HG02943 (cell line): ENCODE measurements at regions not wholly inside any gene's neighbourhood (a gene's known extent, or its start where the extent isn't known, plus 50 kb on each side); places are given as distances from the start of the nearest gene placed in this dataset.
A peak's percentile ranks its signal among the peaks of the same experiment; 100 is the strongest.
"Not testable (repeated sequence)": the region's sequence is repeated elsewhere in the genome, so short reads cannot be mapped to it uniquely, and the experiment has no call there.

Experiments
- ATAC-seq: cut with Tn5 transposase; IDR thresholded peaks from one replicate; pipeline ENCODE4 v1.9.1; 2021; ENCODE audit warnings: mild to moderate bottlenecking, low read depth, moderate library complexity; ENCODE audit not compliant: unreplicated experiment

DNA sequence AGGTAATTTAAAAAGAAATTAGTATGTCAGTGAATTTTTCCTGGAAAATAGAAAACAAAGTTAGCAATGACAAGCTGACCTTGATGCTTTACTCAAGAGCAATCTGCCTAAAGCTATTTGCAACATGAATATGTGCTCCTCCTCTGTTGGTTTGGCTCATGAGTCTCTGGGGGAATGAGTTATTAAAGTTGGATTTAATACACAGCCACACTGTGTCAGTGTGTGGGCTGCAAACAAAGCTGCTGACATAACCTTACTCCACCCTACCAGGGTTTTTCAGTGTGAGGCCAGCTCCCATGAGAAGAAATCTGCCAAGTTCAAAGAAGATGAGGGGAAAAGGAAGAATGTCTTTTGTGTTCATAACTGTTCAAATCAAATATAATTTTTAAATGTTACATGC is 280.5 kb downstream of the TLL1 start:
- ATAC-seq = no peak

DNA sequence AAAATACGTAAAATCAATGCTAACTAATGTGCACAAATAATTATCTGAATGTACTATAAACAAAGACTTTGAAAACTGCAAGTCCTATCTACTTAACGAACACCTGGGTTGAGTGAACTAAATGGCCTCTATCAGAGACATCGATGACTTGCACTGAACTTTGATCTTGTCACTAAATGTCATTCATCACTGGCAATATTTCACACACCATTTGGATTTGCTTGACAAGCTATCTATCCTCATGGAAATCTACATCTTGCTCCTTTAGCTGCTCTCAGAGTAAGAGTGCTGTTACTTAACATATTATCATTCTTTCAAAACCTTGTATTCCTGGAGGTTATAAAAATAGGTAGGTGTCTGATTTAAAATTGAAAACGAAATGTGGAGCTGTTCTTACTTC is 289.3 kb downstream of the TLL1 start:
- no peak for ATAC-seq

DNA sequence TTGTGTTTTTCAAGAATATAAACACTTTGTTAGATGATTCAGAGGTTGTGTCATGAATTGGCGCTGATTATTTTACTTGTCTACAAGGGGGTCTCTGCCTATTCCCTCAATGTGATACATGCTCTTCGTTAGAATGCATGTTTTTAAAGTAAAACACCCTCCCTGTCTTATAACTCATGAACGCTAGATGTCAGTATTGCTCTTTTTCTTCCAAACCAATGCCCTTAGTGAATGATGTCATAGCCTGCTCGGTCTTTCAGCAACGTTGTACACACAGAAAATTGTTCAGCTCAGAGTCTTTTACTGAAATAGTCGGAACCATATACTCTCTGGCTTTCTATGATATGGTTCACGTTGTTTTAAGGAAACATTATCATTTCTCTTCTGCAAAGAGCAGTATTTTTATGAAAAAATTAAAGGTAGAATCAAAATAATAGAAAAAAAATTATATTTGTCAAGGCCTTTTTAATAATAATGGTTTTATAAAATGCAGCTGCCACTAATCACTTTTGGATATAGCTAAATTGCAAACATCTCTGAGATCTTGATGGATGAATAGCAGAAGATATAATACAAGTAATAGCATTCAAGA is 292.9 kb downstream of the TLL1 start:
- peak; percentile 95 for ATAC-seq

DNA sequence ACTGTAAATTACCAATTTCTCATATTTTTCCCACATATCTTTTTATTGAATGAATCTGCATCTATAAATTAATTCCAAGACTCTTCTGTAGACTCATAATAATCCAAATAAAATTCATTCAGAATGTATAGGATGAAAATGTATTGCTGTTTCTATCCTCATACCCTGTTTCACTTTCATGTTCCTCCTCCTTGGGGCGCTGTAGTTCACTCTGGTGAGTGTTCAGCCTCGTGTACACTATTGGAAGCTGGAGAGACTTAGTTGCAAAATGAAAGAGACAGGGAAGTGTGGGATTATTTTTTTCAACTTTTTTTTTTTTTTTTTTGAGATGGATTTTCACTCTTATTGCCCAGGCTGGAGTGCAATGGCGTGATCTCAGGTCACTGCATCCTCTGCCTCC is 296.1 kb downstream of the TLL1 start:
- ATAC-seq = no peak

DNA sequence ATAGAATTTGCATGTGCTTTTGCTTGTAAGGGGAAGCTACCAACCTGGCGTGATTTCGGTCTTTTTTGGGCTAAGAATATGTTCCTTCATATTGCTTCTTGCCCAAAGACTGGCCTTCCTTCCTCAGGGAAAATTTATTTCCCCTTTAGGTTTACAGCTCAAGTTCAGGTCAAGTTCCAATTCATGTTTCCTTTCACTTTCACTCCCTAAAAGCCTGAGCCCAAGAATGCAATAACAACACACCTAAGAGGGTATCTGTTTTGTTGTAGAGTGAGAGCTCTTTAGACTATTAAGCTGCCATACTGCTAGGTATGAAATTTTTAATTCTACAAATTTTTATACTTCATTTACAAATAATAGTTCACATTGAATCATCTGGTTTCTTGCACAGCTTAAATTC is 299.6 kb downstream of the TLL1 start:
- no peak for ATAC-seq

DNA sequence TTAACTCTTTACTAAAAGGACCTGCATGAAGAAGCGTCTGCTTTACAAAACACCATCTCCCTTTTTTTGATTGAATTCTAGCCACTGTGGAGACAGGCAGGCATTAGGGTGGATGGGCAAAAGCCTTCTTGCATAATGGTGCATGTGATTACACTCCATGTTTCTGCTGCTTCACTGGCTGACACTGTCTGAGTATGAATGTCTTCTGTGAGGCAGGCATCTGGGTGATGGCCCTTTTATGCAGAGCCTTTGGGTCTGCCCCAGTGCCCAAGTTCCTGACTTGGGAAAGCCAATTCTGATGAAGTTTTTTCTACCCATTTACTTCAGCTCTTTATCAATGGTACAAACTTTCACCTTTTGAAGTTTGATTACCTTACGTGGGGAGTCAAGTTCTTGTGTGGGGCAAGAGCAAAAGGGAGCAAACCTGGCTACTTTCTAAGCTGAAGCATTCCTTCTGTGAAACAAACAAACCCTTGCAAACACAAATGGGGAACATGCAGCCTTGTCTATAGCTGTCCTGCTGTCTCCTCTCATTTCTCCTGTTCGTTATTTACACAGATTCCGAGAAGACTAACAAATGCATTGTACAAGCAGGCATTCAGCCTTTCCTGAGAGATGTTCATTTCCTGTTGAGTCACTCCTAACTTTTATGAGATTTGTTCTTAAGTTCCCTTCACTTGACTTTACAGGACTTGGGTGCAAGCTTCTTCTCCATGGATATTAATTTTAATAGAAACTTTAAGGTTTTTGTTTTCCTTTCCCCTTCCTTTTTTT is 301.9 kb downstream of the TLL1 start:
- ATAC-seq = no peak

DNA sequence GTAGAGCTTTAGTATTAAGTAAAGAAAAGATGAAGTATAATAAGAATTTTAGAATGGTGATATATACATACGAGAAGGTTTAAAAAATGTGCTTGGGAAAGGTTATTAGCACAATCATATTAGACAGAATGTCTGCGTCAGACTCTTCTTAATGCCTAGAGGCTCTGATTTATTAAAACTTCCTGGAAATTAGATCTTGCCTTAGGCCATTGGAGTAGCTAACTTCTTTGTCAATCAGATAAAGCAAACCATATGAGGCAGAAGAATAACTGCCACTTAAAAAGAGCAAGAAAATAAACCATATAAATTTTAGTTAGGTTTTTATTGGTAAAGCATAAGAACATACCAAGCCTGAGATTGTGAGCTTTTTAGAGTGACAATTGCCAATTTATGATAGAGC is 309.1 kb downstream of the TLL1 start:
- ATAC-seq = no peak

DNA sequence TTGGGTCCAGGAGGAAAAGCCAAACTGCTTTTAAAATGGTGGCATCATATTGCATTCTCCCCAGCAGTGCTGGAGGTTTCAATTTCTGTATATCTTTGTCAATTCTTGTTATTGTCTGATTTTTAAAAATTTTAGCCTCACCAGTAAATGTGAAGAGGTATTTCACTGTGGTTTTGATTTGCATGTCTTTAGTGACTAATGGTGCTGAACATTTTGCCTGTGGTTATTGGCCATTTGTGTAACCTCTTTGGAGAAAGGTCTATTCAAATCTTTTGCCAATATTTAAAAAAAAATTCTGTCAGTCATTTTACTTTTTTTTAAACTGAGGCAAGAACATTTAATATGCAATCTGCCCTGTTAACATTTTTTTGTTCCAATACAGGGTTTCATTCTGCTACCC is 322.1 kb downstream of the TLL1 start:
- no peak for ATAC-seq

DNA sequence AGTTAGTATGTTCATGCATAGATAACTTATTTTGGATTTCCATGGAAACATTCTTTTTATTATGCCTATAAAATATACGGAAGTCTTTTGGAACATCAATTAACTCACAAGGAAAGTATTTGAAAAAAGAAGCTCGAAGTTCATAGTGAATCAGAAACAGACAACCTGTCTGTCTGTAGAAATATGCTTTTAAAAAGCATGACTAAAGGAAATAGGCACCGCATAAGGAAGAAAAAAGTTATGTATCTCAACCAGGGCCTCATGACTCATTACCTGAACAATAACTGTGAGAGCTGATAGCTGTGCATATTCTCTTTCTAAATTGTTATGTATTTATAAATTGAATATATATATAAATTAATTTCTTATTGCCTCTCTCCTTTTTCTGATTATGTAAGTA is 324.1 kb downstream of the TLL1 start:
- ATAC-seq = no peak

DNA sequence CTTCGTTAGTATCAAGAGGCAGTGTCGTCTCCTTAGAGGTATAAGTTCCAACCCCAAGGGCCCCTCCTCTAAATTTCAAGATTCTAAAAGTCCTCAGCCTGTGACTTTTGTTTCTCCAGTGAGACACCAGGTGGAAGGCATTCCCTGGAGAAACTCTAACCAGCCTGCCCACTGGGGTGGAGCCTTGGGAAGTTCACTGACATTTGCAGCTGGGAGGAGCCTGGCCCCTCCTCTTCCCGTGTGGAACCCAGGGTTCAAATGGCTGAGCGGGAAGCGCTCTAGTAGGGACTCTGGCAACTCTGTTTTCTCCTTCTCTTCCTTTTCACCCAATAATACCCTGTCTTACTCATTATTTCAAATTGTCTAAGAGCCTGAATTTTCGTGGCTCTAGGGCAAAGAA is 325.0 kb downstream of the TLL1 start:
- no peak for ATAC-seq

DNA sequence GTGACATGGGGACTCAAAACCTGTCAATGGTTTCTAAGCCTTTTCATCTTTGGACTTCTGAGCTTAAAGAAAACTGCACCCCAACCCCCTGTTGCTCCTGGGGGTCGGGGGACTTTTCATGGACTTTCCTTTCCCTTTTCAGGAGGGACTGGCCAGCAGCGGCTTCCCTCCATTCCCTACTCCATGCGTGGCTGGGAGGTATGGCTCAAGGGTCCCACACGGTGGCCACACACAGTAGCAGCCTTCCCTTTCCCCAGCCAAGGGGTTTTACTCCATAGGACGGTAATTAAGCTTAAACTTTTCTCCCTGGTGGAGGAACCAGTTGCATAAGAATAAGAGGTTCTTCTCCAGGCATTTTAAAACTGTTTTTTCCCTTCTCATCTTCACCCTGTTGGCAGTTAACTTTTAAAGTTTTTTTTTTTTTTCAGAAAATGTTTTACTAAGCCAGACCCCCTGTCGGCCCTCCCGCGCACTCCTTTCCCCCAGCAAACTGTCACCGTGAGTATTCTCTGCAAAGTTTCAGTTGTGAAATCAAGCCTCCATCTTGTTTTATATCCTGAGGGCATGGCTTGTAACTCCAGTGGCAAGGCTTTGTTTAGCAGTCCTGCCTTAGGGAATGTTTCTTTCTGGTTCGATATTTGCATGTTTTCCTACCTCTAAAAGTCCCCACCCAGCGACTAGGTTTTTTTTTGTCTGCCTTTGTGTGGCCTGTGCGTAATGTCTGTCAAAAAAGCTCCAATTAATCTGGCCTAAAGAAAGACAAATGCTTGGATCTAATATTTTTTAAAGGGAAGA is 325.7 kb downstream of the TLL1 start:
- no peak for ATAC-seq

DNA sequence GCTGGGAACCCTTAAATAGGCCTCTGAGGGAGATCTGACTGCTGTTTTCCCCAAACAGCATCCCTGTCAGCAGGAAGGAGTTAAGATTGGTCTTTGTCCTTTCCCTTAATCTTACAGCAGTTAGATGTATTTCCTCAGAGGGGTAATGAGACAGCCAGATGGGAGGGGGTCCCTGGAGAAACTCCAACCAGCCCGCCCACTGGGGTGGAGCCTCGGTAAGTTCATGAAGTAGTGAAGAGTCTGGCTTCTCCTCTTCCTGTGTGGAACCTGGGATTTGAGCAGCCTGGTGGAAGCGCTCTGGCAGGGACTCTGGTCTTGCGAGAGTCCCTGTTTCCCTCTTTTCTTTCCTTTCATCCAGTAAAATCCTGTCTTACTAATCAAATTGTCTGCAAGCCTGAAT is 330.0 kb downstream of the TLL1 start:
- ATAC-seq = no peak

DNA sequence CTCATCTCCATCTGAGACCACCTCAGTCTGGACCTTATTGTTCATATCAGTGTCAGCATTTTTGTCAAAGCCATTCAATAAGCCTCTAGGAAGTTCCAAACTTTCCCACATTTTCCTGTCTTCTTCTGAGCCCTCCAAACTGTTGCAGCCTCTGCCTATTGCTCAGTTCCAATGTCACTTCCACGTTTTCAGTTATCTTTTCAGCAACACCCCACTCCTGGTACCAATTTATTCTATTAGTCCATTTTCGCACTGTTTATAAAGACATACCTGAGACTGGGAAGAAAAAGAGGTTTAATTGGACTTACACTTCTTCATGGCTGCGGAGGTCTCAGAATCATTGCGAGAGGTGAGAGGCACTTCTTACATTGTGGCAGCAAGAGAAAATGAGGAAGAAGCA is 339.3 kb downstream of the TLL1 start:
- not testable (repeated sequence) for ATAC-seq

DNA sequence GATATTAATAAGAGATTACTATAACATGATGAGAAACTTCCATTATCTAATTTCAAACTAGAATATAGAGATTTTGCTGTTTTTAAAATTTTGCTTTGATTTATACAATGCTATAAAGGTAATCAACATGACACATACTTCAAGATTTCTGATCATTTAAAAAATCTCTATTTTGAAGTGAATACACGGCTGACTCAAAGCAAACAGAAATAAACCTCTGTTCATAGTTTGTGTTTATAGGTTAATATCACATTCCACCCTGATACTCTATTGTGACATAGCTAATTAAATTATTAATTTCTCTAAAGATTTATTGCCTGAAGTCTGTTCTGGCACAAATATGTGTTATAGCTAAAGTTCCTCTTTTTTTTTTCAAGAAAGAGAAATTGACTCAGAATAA is 349.2 kb downstream of the TLL1 start:
- ATAC-seq = no peak

DNA sequence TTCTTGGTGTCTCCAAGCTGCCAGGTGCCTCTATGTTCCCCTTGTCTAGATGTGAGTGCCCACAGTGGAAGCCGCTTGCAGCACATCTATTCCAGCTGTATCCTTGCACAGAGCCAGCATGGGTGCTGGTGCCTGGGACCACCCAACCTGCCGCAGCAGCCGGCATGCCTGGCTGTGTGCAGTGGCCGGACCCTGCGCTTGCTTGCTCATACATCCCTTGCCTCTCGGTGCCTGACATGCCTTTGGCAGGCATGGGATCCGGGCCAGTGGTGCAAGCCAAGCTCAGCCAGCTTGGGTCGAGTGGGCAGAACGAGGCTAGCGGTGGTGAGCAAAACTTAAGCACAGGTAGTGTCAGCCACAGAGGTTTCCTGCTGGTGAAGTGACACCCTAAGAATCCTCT is 355.1 kb downstream of the TLL1 start:
- no peak for ATAC-seq

DNA sequence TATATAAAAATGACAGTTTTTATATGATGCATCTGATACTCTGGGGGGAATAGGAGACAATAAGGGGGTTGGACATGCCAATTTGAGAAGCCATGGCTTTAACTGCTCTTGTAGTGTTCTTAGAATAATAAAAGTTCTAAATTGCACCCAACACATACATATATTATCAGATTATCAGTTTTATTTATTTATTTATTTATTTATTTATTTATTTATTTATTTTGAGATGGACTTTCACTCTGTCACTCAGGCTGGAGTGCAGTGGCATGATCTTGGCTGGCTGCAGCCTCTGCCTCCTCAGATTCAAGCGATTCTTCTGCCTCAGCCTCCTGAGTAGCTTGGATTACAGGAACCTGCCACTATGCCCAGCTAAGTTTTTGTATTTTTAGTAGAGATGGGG is 356.8 kb downstream of the TLL1 start:
- no peak for ATAC-seq

DNA sequence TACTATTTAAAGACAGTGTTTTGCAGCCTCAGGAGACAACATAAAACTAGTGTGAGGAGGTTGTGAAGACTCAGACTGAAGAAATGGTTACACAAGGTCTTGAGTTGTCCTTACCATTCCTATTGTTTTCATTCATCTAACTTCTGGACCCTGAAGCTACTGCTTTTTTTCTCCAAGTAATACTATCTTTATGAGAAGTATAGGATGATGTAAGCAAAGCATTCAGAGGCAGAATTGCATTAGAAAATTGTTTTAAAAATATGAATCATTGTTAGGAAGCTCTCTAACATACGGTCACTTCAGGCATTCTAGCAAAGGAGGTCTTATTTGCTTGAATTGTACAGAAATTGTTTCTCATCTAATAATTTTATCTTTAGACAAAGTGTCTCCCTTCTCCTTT is 357.8 kb downstream of the TLL1 start:
- ATAC-seq = no peak

DNA sequence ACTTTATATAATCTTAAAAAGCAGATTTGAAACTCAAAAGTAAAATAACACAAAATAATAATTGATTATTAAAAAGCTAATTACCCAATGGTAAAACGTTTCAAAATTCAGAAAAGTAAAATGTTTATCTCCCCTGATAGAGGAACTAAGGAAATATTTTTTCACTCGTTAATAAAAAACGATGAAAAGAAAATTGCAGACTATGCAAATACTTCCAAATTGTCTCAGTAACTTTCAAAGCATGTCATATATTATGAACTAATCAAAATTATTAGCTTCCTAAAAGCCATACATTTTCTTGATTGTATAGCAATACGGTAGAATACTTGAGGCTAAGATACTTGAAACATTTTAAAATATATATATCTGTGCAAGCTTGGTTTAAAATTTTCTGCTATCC is 366.3 kb downstream of the TLL1 start:
- ATAC-seq = no peak

DNA sequence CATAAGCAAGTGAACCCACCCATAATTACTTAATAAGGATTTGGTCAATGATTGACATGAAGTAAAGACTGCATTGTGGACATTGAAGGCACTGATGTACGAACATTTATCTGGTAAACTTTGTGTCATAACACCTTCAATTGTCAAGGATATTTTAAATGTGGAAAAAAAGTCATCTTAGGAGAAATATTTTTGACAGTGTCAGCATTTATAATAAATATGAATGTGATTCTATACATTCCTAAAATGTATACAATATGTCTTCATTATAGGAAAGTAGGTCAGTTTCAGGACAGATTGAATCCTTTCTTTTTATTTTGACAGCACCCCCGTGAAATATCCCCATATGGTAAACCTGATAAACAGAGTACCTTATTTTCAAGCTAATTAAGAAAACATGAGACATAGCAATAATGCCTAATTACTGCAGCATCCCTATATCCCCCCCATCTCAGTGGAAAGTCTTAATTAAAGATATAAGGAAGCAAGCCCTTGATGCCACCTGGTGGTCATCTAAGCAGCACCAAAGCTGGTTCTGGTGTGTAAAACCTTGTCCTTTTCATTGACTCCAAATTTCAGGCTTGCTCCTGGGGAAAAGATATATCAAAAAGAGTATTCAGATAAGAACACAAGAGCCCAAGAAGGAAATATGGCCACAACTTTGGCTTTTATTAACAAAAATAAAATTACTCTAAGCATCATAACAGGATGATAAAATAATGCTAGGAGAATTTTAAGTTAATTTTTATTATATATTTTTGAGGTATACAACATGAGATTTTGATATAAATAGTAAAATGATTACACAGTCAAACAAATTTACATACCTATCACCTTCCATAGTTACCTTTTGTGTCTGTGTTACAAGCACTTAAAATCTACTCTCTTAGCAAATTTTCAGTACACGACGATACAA is 379.7 kb downstream of the TLL1 start:
- ATAC-seq = no peak

DNA sequence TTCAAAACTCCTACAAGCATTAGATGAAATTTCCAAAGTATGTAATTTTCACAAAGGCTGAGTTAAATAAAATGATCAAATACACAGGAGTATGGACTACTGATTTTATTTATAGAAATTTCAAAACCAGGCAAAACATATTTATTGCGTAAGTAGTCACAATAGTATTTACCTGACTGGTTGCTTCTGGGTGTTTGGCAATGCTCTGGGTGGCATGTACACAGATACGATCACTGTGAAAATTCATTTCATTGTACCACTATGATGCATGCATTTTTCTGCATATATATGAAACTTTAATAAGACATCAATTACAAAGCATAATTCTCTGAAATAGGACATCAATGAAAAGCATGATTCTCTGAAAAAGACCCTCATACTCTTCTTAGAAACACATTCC is 384.2 kb downstream of the TLL1 start:
- ATAC-seq = no peak

DNA sequence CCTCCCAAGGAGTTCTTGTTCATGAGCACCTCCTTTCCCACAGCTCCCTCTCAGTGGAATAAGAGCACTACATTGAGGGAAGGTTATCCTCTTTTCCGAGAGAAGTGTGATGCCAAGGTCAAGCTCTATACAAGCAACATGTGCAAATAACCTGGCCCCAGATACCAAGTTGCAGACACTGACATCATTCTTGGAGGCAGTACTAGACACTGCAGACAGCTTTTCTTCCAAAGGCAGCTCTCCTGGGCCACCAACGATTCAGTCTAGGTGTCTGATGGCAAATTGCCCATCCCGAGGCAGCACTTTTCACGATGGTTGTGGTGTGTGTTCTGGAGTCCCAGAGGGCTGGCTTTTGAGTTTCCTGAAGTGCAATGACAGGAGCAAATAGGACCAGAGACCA is 384.9 kb downstream of the TLL1 start:
- no peak for ATAC-seq
